Right lobe of liver (tissue), 6 donors: ENCODE measurements at regions not wholly inside any gene's neighbourhood (a gene's known extent, or its start where the extent isn't known, plus 50 kb on each side); places are given as distances from the start of the nearest gene placed in this dataset.

Experiments used
- ATAC-seq, 4 donors: fragments of 200-7000 bp; cut with Tn5 transposase; one replicate each; pipeline ENCODE4 v1.9.1; 2020; ENCODE audit warnings: mild to moderate bottlenecking in 4 of 4, moderate library complexity in 4 of 4
- DNase-seq, 3 donors: peaks; one replicate each; pipeline ENCODE4 v3.0.0-alpha.2; 2020
- H3K27ac ChIP-seq, 3 donors: fragments of 200-600 bp; one replicate each; pipeline ENCODE4 v1.8.0; 2022
- H3K27me3 ChIP-seq, 2 donors: fragments of 200-600 bp; one replicate each; pipeline ENCODE4 v1.8.0; 2022
- H3K36me3 ChIP-seq, 4 donors: fragments of 200-600 bp; sonication (generic) in 1 of 4; one replicate each; pipeline versions ENCODE4 v1.5.1 to v1.8.0; 2017 to 2022; ENCODE audit warnings: control low read depth in 1 of 4
- H3K4me1 ChIP-seq, 4 donors: fragments of 200-600 bp; sonication (generic) in 1 of 4; one replicate each; pipeline versions ENCODE4 v1.5.1 to v1.8.0; 2017 to 2022; ENCODE audit warnings: control low read depth in 1 of 4
- H3K4me3 ChIP-seq, 3 donors: fragments of 200-600 bp; one replicate each; pipeline ENCODE4 v1.8.0; 2022
- H3K9me3 ChIP-seq, 4 donors: fragments of 200-600 bp; sonication (generic) in 1 of 4; one replicate each; pipeline versions ENCODE4 v1.5.1 to v1.8.0; 2017 to 2022; ENCODE audit warnings: control low read depth in 1 of 4
- POLR2A ChIP-seq: fragments of 450-650 bp; IDR thresholded peaks from one replicate; pipeline ENCODE4 v1.6.1; 2017; ENCODE audit warnings: antibody characterized with exemption, mild to moderate bottlenecking
- WGBS: methylation state at CpG from one replicate; pipeline ENCODE4 v1.1.6; 2018; ENCODE audit warnings: low coverage, low lambda C conversion rate; ENCODE audit not compliant: insufficient coverage; ENCODE audit errors: missing lambda C conversion rate; 5-methylcytosine and 5-hydroxymethylcytosine counted together
- intact Hi-C, 2 donors: fragments of 100-400 bp; cut with DNase I; formaldehyde crosslinking; loops; one replicate each; pipeline versions ENCODE4 v1.11.2 to v1.14.1; 2022
- TF ChIP-seq, protein P1 (sequence below), 4 donors: fragments of 200-600 bp in 3 of 4; fragments of 450-650 bp in 1 of 4; IDR thresholded peaks; one replicate each; pipeline versions ENCODE4 v1.5.1 to v1.8.0; 2016 to 2022; ENCODE audit warnings: antibody characterized with exemption in 4 of 4, mild to moderate bottlenecking in 2 of 4
- donor health status: DM: no; HTN: yes; CAD: no.
- donor health status: DM: no; HTN: no; CAD: no.
- donor health status: DM: no; HTN: no; CAD: no.
- donor health status: DM: no; HTN: yes; CAD: no.
- donor health status: DM: no; HTN: yes; CAD: no.

GRCh38 chr16:5385811-5386210 is 288.2 kb upstream of the EEF2KMT start:
- Histone ChIP-seq H3K9me3 (no peaks in the 10 kb centered on the region), H3K27ac (no peak overlapping the region), H3K4me3 (no peak overlapping the region), H3K36me3 (no peaks in the 10 kb centered on the region), H3K4me1 (no peaks in the 10 kb centered on the region), H3K27me3 (no peaks in the 10 kb centered on the region)
- ATAC-seq (no peak), DNase-seq (no peak)
- WGBS: 16% methylated on average over 3 of the region's 3 CpGs
- TF ChIP-seq, protein P1, sequence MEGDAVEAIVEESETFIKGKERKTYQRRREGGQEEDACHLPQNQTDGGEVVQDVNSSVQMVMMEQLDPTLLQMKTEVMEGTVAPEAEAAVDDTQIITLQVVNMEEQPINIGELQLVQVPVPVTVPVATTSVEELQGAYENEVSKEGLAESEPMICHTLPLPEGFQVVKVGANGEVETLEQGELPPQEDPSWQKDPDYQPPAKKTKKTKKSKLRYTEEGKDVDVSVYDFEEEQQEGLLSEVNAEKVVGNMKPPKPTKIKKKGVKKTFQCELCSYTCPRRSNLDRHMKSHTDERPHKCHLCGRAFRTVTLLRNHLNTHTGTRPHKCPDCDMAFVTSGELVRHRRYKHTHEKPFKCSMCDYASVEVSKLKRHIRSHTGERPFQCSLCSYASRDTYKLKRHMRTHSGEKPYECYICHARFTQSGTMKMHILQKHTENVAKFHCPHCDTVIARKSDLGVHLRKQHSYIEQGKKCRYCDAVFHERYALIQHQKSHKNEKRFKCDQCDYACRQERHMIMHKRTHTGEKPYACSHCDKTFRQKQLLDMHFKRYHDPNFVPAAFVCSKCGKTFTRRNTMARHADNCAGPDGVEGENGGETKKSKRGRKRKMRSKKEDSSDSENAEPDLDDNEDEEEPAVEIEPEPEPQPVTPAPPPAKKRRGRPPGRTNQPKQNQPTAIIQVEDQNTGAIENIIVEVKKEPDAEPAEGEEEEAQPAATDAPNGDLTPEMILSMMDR (IDR thresholded peaks at IDR 0.05): no peak
- no peak for TF ChIP-seq POLR2A
- intact Hi-C loops: no loop called here

GRCh38 chr16:5385115-5385514 is 287.5 kb upstream of the EEF2KMT start:
- H3K4me3 ChIP-seq: no peak overlapping the region
- H3K4me1 ChIP-seq: no peaks in the 10 kb centered on the region
- H3K36me3 ChIP-seq: no peaks in the 10 kb centered on the region
- DNase-seq (no peak), ATAC-seq (no peak)
- TF ChIP-seq, protein P1 (IDR thresholded peaks at IDR 0.05): no peak
- intact Hi-C loops: no loop called here
- 60% methylated on average over 2 of the region's 2 CpGs for WGBS
- H3K9me3 ChIP-seq: no peaks in the 10 kb centered on the region
- no peaks in the 10 kb centered on the region for H3K27me3 ChIP-seq
- no peak overlapping the region for H3K27ac ChIP-seq

DNA sequence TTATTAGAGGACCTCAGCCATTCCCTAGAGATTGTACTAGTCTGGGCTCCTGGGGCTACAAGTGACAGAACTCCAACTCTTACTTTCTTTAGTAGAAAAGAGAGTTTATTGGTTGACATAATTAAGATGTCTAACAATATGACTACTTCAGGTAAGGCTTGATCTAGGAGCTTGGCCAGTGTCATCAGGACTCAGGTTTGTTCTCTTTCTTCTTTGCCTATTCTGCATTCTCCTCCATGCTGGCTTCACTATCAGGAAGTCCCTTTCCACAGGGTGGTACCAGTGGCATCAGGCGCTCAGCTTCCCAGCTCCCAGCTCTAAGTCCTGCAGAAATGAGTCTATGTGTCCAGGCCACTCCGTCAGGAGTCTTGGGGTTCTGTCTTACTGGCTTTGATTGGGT is 286.1 kb upstream of the EEF2KMT start:
- H3K27me3 ChIP-seq: no peaks in the 10 kb centered on the region
- 100% methylated on average over 1 of the region's 2 CpGs for WGBS
- intact Hi-C loops: no loop called here
- no peaks in the 10 kb centered on the region for H3K4me1 ChIP-seq
- H3K4me3 ChIP-seq: no peak overlapping the region
- no peak for TF ChIP-seq POLR2A
- TF ChIP-seq, protein P1 (IDR thresholded peaks at IDR 0.05): no peak
- H3K9me3 ChIP-seq: no peaks in the 10 kb centered on the region
- no peak for ATAC-seq
- no peak for DNase-seq
- no peaks in the 10 kb centered on the region for H3K36me3 ChIP-seq
- no peak overlapping the region for H3K27ac ChIP-seq

DNA sequence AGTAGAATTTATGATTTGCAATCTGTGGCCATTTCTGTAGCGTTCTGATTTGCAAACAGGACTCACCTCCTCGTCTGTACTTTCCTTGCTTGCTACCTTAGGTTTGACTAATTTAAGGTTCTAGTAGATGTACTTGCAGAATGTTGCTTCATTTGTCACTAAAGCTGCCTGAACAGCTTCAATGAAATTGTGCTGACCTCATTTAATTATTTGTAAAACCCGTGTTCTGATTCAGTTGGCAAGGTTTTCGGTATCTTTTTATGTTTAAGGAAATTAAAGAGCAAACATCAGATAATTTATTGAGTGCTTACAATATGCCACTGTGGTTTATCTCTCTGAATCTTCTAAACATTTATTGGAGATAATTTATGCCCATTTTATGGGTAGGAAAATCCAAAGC is 284.9 kb upstream of the EEF2KMT start:
- intact Hi-C loops: no loop called here
- Histone ChIP-seq H3K27ac (no peak overlapping the region), H3K4me3 (no peak overlapping the region), H3K27me3 (no peaks in the 10 kb centered on the region), H3K4me1 (no peaks in the 10 kb centered on the region), H3K36me3 (no peaks in the 10 kb centered on the region), H3K9me3 (no peaks in the 10 kb centered on the region)
- TF ChIP-seq POLR2A: no peak
- TF ChIP-seq, protein P1 (IDR thresholded peaks at IDR 0.05): no peak
- ATAC-seq (no peak), DNase-seq (no peak)
- 58% methylated on average over 3 of the region's 4 CpGs for WGBS

DNA sequence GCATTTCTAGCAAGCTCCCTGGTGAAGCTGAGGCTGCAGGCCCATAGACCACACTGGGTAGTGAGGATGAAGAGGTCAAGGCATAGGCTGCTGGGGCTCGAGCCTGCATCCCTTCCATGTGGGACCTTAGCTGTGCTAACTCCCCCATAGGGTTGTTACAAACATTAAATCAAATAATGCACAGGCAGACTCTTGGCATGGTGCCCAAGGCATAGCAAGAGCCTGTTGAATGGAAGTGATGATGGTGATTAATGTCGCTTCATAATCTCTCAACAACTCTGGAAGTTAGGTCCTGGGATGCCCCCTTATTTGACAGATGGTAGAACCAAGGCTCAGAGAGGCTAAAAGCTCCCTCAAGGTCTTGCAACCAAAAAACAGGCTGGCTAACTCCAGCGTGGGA is 283.9 kb upstream of the EEF2KMT start:
- intact Hi-C loops: no loop called here
- DNase-seq (no peak), ATAC-seq (no peak)
- WGBS: 51% methylated on average over 2 of the region's 3 CpGs
- TF ChIP-seq POLR2A: no peak
- TF ChIP-seq, protein P1 (IDR thresholded peaks at IDR 0.05): no peak
- Histone ChIP-seq H3K4me1 (no peaks in the 10 kb centered on the region), H3K27ac (no peak overlapping the region), H3K27me3 (no peaks in the 10 kb centered on the region), H3K36me3 (no peaks in the 10 kb centered on the region), H3K4me3 (no peak overlapping the region), H3K9me3 (no peaks in the 10 kb centered on the region)
